GM12878 (cell line): ENCODE measurements at regions not wholly inside any gene's neighbourhood (a gene's known extent, or its start where the extent isn't known, plus 50 kb on each side); places are given as distances from the start of the nearest gene placed in this dataset.

Experiments used
- ATAC-seq: fragments of 200-7000 bp; cut with Tn5 transposase; 3 replicates; pipeline ENCODE4 v1.9.1; 2020; ENCODE audit warnings: mild to moderate bottlenecking, moderate library complexity
- BruUV-seq: library from RNA; stranded (reverse); fragments of 400-500 nt; replicated peaks from 2 replicates; lab custom pipeline; 2021; lab: Mats Ljungman, UMichigan
- CTCF ChIA-PET: fragments of 300-600 bp; sonication (Branson Sonifier 250); formaldehyde crosslinking; extraction: SDS; loops from one replicate; lab custom pipeline; 2021; ENCODE audit warnings: inconsistent platforms; lab: Yijun Ruan, JAX
- POLR2A ChIA-PET: fragments of 350-600 bp; formaldehyde crosslinking; extraction: SDS; loops from one replicate; lab custom pipeline; 2021; ENCODE audit warnings: inconsistent platforms; lab: Charles Lee
- RAD21 ChIA-PET: fragments of 300-600 bp; sonication (Branson Sonifier 250); formaldehyde crosslinking; loops from one replicate; lab custom pipeline; 2023; ENCODE audit warnings: antibody characterized with exemption; ENCODE audit not compliant: unreplicated experiment; lab: Charles Lee
- SMC1A ChIA-PET: fragments of 300-600 bp; sonication (Branson Sonifier 250); formaldehyde crosslinking; loops from one replicate; lab custom pipeline; 2023; ENCODE audit not compliant: unreplicated experiment, uncharacterized antibody; lab: Charles Lee
- DNase-seq: peaks from one replicate; pipeline ENCODE4 v3.0.0-alpha.2; 2011; ENCODE audit warnings: low read depth, low spot score
- FAIRE-seq: peaks from 3 replicates; lab custom pipeline; 2011; peaks lifted over from hg19 to GRCh38; lab: Jason Lieb, UNC
- H2AFZ ChIP-seq: 2 replicates; pipeline ENCODE4 v1.6.0; 2011; ENCODE audit warnings: low read depth, low read length, control low read depth; ENCODE audit not compliant: control insufficient read depth
- H3K27ac ChIP-seq: 2 replicates; pipeline ENCODE4 v1.5.1; 2011; ENCODE audit warnings: control low read depth; ENCODE audit not compliant: control insufficient read depth, insufficient read depth
- H3K27me3 ChIP-seq, 2 experiments: replicated peaks in 1 of 2; 2 replicates each; pipeline versions ENCODE4 v1.6.0 to v1.6.1; 2011; ENCODE audit warnings: low read length in 1 of 2; ENCODE audit not compliant: control insufficient read depth in 2 of 2, insufficient read depth in 2 of 2
- H3K36me3 ChIP-seq, 2 experiments: 2 replicates each; pipeline ENCODE4 v1.5.1; 2011; ENCODE audit warnings: low read length in 1 of 2; ENCODE audit not compliant: control insufficient read depth in 2 of 2, insufficient read depth in 2 of 2
- H3K4me1 ChIP-seq: 2 replicates; pipeline ENCODE4 v1.6.1; 2011; ENCODE audit warnings: mild to moderate bottlenecking, low read length, moderate library complexity, mixed read lengths; ENCODE audit not compliant: control insufficient read depth, insufficient read depth
- H3K4me2 ChIP-seq: 2 replicates; pipeline ENCODE4 v1.6.0; 2011; ENCODE audit warnings: control low read depth; ENCODE audit not compliant: control insufficient read depth, insufficient read depth
- H3K4me3 ChIP-seq: fragments of 200-600 bp; sonication (generic); 2 replicates; pipeline ENCODE4 v1.5.1; 2016
- H3K79me2 ChIP-seq: 2 replicates; pipeline ENCODE4 v1.6.0; 2011; ENCODE audit warnings: low read length; ENCODE audit not compliant: control insufficient read depth, insufficient read depth
- H3K9ac ChIP-seq: 2 replicates; pipeline ENCODE4 v1.8.0; 2011; ENCODE audit warnings: low read length, control low read depth, mixed read lengths; ENCODE audit not compliant: control insufficient read depth, insufficient read depth
- H3K9me3 ChIP-seq: replicated peaks from 3 replicates; pipeline ENCODE4 v1.5.1; 2011; ENCODE audit warnings: mild to moderate bottlenecking, low read length; ENCODE audit not compliant: control insufficient read depth, insufficient read depth
- H4K20me1 ChIP-seq: 2 replicates; pipeline ENCODE4 v1.6.0; 2011; ENCODE audit not compliant: control insufficient read depth, insufficient read depth
- KAT2A ChIP-seq: conservative IDR thresholded peaks from 2 replicates; pipeline ENCODE4 v1.6.1; 2011; ENCODE audit warnings: low read depth, low read length; ENCODE audit not compliant: control insufficient read depth
- MXI1 ChIP-seq: fragments of 150-350 bp; IDR thresholded peaks from 2 replicates; pipeline ENCODE4 v1.6.1; 2011; ENCODE audit warnings: low read depth, mild to moderate bottlenecking, inconsistent platforms, low read length, improper control_type of control experiment
- NBN ChIP-seq: fragments of 450-650 bp; IDR thresholded peaks from 2 replicates; pipeline ENCODE4 v1.6.1; 2016
- ZNF274 ChIP-seq: IDR thresholded peaks from one replicate; pipeline ENCODE4 v1.8.0; 2011; ENCODE audit not compliant: insufficient read length, insufficient read depth
- WGBS: methylation state at CpG from one replicate; pipeline ENCODE4 v1.1.6; 2016; ENCODE audit warnings: low lambda C conversion rate; ENCODE audit not compliant: insufficient replicate concordance, insufficient coverage; ENCODE audit errors: missing lambda C conversion rate; 5-methylcytosine and 5-hydroxymethylcytosine counted together
- in situ Hi-C: fragments of 300-500 bp; cut with MboI; formaldehyde crosslinking; loops from 9 replicates; pipeline ENCODE4 v1.14.3; 2018; ENCODE audit warnings: mixed read lengths
- intact Hi-C: fragments of 100-400 bp; cut with micrococcal nuclease; formaldehyde crosslinking; loops from one replicate; pipeline ENCODE4 v1.14.2; 2022; ENCODE audit not compliant: unreplicated experiment
- TF ChIP-seq, protein P1 (sequence below): fragments of 450-650 bp; IDR thresholded peaks from 2 replicates; pipeline ENCODE4 v1.6.1; 2016; ENCODE audit warnings: mild to moderate bottlenecking
- TF ChIP-seq, protein P2 (sequence below): IDR thresholded peaks from 2 replicates; pipeline ENCODE4 v1.6.1; 2012; ENCODE audit warnings: mild to moderate bottlenecking, low read depth, low read length

DNA sequence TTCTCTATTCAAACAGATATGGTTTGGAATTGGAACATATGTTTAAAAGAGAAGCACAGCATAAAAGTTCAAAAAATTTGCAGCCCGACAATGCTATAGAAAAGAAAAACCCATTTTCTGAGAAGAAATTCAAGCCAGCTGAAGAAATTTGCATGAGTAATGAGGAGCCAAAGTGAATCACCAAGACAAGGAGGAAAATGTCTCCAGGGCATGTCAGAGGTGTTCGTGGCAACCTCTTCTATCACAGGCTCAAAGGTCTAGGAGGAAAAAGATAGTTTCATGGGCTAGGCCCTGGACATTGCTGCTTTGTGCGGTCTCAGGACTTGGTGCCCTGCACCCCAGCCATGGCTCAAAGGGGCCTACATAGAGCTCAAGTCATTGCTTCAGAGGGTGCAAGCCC is 134.8 kb upstream of the ADAMTS16 start:
- Histone ChIP-seq H3K4me3 (no peak overlapping the region), H3K4me2 (no peak overlapping the region), H4K20me1 (no peaks in the 10 kb centered on the region), H3K9me3 (no peaks in the 10 kb centered on the region; the same call in 2 of the 3 replicates), H3K79me2 (no peaks in the 10 kb centered on the region), H3K9ac (no peak overlapping the region), H3K27me3 (no peaks in the 10 kb centered on the region), H2AFZ (no peak overlapping the region), H3K27ac (no peak overlapping the region), H3K4me1 (no peaks in the 10 kb centered on the region), H3K36me3 (no peaks in the 10 kb centered on the region)
- RAD21 ChIA-PET: no interaction called here
- FAIRE-seq: no peak
- no peak for ATAC-seq
- SMC1A ChIA-PET: no interaction called here
- no peak for DNase-seq
- CTCF ChIA-PET: no interaction called here
- intact Hi-C loops (no loop called here), in situ Hi-C loops (no loop called here)
- 19% methylated on average over 3 of the region's 3 CpGs for WGBS
- no TSS peak for BruUV-seq
- TF ChIP-seq NBN (no peak), KAT2A (no peak), MXI1 (no peak), ZNF274 (no peak)
- TF ChIP-seq, protein P1, sequence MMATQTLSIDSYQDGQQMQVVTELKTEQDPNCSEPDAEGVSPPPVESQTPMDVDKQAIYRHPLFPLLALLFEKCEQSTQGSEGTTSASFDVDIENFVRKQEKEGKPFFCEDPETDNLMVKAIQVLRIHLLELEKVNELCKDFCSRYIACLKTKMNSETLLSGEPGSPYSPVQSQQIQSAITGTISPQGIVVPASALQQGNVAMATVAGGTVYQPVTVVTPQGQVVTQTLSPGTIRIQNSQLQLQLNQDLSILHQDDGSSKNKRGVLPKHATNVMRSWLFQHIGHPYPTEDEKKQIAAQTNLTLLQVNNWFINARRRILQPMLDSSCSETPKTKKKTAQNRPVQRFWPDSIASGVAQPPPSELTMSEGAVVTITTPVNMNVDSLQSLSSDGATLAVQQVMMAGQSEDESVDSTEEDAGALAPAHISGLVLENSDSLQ: no peak
- TF ChIP-seq, protein P2, sequence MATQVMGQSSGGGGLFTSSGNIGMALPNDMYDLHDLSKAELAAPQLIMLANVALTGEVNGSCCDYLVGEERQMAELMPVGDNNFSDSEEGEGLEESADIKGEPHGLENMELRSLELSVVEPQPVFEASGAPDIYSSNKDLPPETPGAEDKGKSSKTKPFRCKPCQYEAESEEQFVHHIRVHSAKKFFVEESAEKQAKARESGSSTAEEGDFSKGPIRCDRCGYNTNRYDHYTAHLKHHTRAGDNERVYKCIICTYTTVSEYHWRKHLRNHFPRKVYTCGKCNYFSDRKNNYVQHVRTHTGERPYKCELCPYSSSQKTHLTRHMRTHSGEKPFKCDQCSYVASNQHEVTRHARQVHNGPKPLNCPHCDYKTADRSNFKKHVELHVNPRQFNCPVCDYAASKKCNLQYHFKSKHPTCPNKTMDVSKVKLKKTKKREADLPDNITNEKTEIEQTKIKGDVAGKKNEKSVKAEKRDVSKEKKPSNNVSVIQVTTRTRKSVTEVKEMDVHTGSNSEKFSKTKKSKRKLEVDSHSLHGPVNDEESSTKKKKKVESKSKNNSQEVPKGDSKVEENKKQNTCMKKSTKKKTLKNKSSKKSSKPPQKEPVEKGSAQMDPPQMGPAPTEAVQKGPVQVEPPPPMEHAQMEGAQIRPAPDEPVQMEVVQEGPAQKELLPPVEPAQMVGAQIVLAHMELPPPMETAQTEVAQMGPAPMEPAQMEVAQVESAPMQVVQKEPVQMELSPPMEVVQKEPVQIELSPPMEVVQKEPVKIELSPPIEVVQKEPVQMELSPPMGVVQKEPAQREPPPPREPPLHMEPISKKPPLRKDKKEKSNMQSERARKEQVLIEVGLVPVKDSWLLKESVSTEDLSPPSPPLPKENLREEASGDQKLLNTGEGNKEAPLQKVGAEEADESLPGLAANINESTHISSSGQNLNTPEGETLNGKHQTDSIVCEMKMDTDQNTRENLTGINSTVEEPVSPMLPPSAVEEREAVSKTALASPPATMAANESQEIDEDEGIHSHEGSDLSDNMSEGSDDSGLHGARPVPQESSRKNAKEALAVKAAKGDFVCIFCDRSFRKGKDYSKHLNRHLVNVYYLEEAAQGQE: no peak
- POLR2A ChIA-PET: no interaction called here
